NCI-H774 (cell line): ENCODE measurements at regions not wholly inside any gene's neighbourhood (a gene's known extent, or its start where the extent isn't known, plus 50 kb on each side); places are given as distances from the start of the nearest gene placed in this dataset.

ENCODE experiments used
- DNase-seq: peaks from one replicate; lab custom pipeline; 2025; lab: John Stamatoyannopoulos, UW

GRCh38 chr6:144882425-144882824 is 597.3 kb downstream of the UTRN start:
- no peak for DNase-seq

GRCh38 chr6:144883915-144884314 is 598.8 kb downstream of the UTRN start:
- no peak for DNase-seq

- DNase-seq, result no peak
These were observed 600.7 kb downstream of the UTRN start for GRCh38 chr6:144885817-144886216.

- DNase-seq, result no peak
These were observed 601.5 kb downstream of the UTRN start for GRCh38 chr6:144886682-144887081.

- no peak for DNase-seq
These were observed 603.5 kb downstream of the UTRN start for GRCh38 chr6:144888621-144889020.

GRCh38 chr6:144893680-144894151 is 608.6 kb downstream of the UTRN start:
- no peak for DNase-seq

GRCh38 chr6:144894240-144894639 is 609.1 kb downstream of the UTRN start:
- DNase-seq, result no peak

GRCh38 chr6:144895313-144896278 is 610.5 kb downstream of the UTRN start:
- DNase-seq, result no peak

- DNase-seq, result no peak
These were observed 611.2 kb downstream of the UTRN start for GRCh38 chr6:144896289-144896688.

- no peak for DNase-seq
These were observed 611.7 kb downstream of the UTRN start for GRCh38 chr6:144896871-144897270.

GRCh38 chr6:144897441-144897921 is 612.3 kb downstream of the UTRN start:
- no peak for DNase-seq

- DNase-seq, result no peak
These were observed 613.0 kb downstream of the UTRN start for GRCh38 chr6:144898052-144898689.

GRCh38 chr6:144898741-144899140 is 613.6 kb downstream of the UTRN start:
- no peak for DNase-seq

GRCh38 chr6:144899161-144899560 is 614.0 kb downstream of the UTRN start:
- no peak for DNase-seq

- no peak for DNase-seq
These were observed 616.3 kb downstream of the UTRN start for GRCh38 chr6:144901412-144901811.

- DNase-seq, result no peak
These were observed 622.9 kb downstream of the UTRN start for GRCh38 chr6:144908004-144908403.

GRCh38 chr6:144909753-144910285 is 624.7 kb downstream of the UTRN start:
- DNase-seq, result no peak

- no peak for DNase-seq
These were observed 626.2 kb downstream of the UTRN start for GRCh38 chr6:144911322-144911721.

- no peak for DNase-seq
These were observed 627.3 kb downstream of the UTRN start for GRCh38 chr6:144912474-144912873.

GRCh38 chr6:144918073-144918472 is 632.9 kb downstream of the UTRN start:
- DNase-seq, result no peak

- no peak for DNase-seq
These were observed 634.4 kb downstream of the UTRN start for GRCh38 chr6:144919560-144919959.

- no peak for DNase-seq
These were observed 635.3 kb downstream of the UTRN start for GRCh38 chr6:144920391-144920961.
